Left ventricle myocardium superior (tissue), 1 donor: ENCODE measurements at regions not wholly inside any gene's neighbourhood (a gene's known extent, or its start where the extent isn't known, plus 50 kb on each side); places are given as distances from the start of the nearest gene placed in this dataset.

Experiments
- ATAC-seq: fragments of 200-7000 bp; cut with Tn5 transposase; one replicate; pipeline ENCODE4 v1.9.1; 2020; ENCODE audit warnings: mild to moderate bottlenecking, moderate library complexity
- DNase-seq: peaks from one replicate; pipeline ENCODE4 v3.0.0-alpha.2; 2020
- intact Hi-C: fragments of 100-400 bp; cut with micrococcal nuclease; formaldehyde crosslinking; loops from one replicate; pipeline ENCODE4 v1.11.0; 2022
- donor health status: DM: no; HTN: yes; CAD: no; lungs with severe emphysema.

- ATAC-seq (no peak), DNase-seq (no peak)
- intact Hi-C loops, result no loop called here
These were observed 1653.1 kb upstream of the SLC39A10 start for GRCh38 chr2:194003911-194004310.

- DNase-seq, result no peak
- intact Hi-C loops, result no loop called here
- ATAC-seq, result no peak
These were observed 1654.2 kb upstream of the SLC39A10 start for GRCh38 chr2:194002699-194003368.

- DNase-seq (no peak), ATAC-seq (no peak)
- intact Hi-C loops, result no loop called here
These were observed 1666.2 kb upstream of the SLC39A10 start for GRCh38 chr2:193990868-193991267.

- DNase-seq (no peak), ATAC-seq (no peak)
- intact Hi-C loops, result no loop called here
These were observed 1667.4 kb upstream of the SLC39A10 start for GRCh38 chr2:193989645-193990044.

- DNase-seq (no peak), ATAC-seq (no peak)
- intact Hi-C loops, result no loop called here
These were observed 1668.2 kb upstream of the SLC39A10 start for GRCh38 chr2:193988784-193989183.

GRCh38 chr2:193985272-193985671 lies 1671.8 kb upstream of the SLC39A10 start:
- intact Hi-C loops, result no loop called here
- DNase-seq (no peak), ATAC-seq (no peak)

- DNase-seq (no peak), ATAC-seq (no peak)
- intact Hi-C loops, result no loop called here
These were observed 1676.4 kb upstream of the SLC39A10 start for GRCh38 chr2:193980599-193980998.

GRCh38 chr2:193973781-193974180 lies 1683.2 kb upstream of the SLC39A10 start:
- no peak for ATAC-seq
- intact Hi-C loops, result no loop called here
- DNase-seq, result no peak

- DNase-seq, result no peak
- ATAC-seq, result no peak
- intact Hi-C loops, result no loop called here
These were observed 1690.4 kb upstream of the SLC39A10 start for GRCh38 chr2:193966590-193966989.

GRCh38 chr2:193965263-193965662 lies 1691.8 kb upstream of the SLC39A10 start:
- DNase-seq, result no peak
- intact Hi-C loops, result no loop called here
- no peak for ATAC-seq

- ATAC-seq (no peak), DNase-seq (no peak)
- intact Hi-C loops, result no loop called here
These were observed 1693.4 kb upstream of the SLC39A10 start for GRCh38 chr2:193963472-193964119.

GRCh38 chr2:193946806-193947205 lies 1710.2 kb upstream of the SLC39A10 start:
- intact Hi-C loops, result no loop called here
- no peak for DNase-seq
- ATAC-seq, result no peak

- intact Hi-C loops, result no loop called here
- ATAC-seq (no peak), DNase-seq (no peak)
These were observed 1713.5 kb upstream of the SLC39A10 start for GRCh38 chr2:193943406-193943960.

GRCh38 chr2:193935114-193935513 lies 1721.9 kb upstream of the SLC39A10 start:
- intact Hi-C loops, result no loop called here
- ATAC-seq (no peak), DNase-seq (no peak)

GRCh38 chr2:193929131-193929530 lies 1727.9 kb upstream of the SLC39A10 start:
- no peak for ATAC-seq
- DNase-seq, result no peak
- intact Hi-C loops, result no loop called here

- ATAC-seq, result no peak
- DNase-seq, result no peak
- intact Hi-C loops, result no loop called here
These were observed 1712.8 kb upstream of the TMEFF2 start for GRCh38 chr2:193907561-193907960.

GRCh38 chr2:193900292-193900691 lies 1705.6 kb upstream of the TMEFF2 start:
- no peak for ATAC-seq
- no peak for DNase-seq
- intact Hi-C loops, result no loop called here

GRCh38 chr2:193895226-193895625 lies 1700.5 kb upstream of the TMEFF2 start:
- intact Hi-C loops, result no loop called here
- DNase-seq, result no peak
- ATAC-seq, result no peak

- ATAC-seq, result no peak
- no peak for DNase-seq
- intact Hi-C loops, result no loop called here
These were observed 1699.3 kb upstream of the TMEFF2 start for GRCh38 chr2:193894081-193894480.

- ATAC-seq (no peak), DNase-seq (no peak)
- intact Hi-C loops, result no loop called here
These were observed 1696.3 kb upstream of the TMEFF2 start for GRCh38 chr2:193891023-193891422.

GRCh38 chr2:193885419-193885818 lies 1690.7 kb upstream of the TMEFF2 start:
- ATAC-seq (no peak), DNase-seq (no peak)
- intact Hi-C loops, result no loop called here
